Activated CD8-positive, alpha-beta memory T cell treated with anti-CD3 and anti-CD28 coated beads for 1 hour (primary cell): ENCODE measurements at regions not wholly inside any gene's neighbourhood (a gene's known extent, or its start where the extent isn't known, plus 50 kb on each side); places are given as distances from the start of the nearest gene placed in this dataset.
A peak's percentile ranks its signal among the peaks of the same experiment; 100 is the strongest.
"Not testable (repeated sequence)": the region's sequence is repeated elsewhere in the genome, so short reads cannot be mapped to it uniquely, and the experiment has no call there.

Experiments used
- DNase-seq, 2 donors: peaks; one replicate each; pipeline ENCODE4 v3.0.0-alpha.2; 2020; ENCODE audit warnings: low read depth in 1 of 2; ENCODE audit errors: extremely low read depth in 1 of 2

- DNase-seq = no peak
Measured at GRCh38 chr4:83213640-83214039, 71.0 kb downstream of the COQ2 start.

GRCh38 chr4:83212041-83212851, 72.4 kb downstream of the COQ2 start:
- peak in 1 of 2 donors; percentile 11 for DNase-seq

DNA sequence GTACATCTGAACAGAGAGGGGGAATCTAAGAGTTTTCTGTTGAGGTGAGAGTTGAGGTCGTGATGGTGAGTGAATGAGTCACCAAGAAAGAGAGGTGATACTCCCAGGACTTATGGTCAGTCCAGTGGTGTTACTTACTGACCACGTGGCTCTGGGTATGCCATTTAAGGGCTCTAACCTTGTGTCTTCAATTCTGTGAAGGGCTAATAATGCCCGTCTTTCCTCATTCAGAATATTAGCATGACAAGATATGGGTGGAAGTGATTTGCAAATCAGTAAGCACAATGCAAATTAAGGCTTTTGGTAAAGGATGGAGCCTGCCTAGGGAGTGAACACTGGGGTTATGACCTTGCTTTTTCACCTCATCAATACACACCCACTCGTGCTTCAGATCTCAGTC, 75.2 kb downstream of the COQ2 start:
- no peak for DNase-seq

DNA sequence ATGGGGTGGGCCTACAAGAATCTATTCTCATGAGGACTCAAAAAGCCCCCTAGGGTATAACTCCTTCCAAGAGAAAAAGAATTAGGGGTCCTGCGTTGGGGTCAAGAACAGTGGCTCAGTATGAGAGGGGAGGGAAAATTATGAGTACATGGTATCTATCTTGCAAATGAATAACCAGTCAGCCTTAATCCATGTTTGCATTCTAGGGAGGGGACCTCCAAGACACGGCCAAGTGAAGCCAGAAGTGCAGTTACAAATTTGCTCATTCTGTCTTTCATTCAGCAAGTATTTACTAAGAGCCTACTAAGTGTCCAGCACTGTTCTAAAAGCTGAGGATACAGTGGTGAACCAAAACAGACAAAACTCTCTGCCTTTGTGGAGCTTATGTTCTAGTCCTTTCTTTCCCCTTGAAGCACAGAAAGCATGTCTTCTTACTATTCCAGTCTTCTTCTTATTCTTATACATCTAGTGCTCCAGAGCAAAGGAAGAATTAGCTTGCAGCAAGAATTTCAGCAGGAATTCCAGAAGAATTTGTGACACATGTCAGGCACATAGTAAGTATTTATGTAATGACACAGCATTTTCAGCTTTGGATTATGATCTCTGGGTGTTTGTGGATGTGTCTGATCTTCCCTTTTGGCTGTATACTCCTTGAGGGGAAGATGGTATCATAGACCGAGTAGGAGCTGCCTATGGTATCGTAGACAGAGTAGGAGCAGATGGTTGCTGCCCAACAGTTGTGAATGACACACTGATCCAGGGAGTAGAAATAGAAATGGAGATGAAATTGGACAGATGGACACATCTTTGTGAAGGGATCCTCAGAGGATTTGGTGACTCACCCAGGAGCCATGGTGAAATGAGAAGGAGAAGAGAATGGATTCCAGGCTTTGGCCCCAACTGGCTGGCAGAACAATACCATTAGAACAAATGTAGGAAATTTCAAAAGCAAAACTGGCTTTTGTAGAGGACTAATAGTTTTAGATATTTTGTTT, 75.9 kb downstream of the COQ2 start:
- DNase-seq = no peak

DNA sequence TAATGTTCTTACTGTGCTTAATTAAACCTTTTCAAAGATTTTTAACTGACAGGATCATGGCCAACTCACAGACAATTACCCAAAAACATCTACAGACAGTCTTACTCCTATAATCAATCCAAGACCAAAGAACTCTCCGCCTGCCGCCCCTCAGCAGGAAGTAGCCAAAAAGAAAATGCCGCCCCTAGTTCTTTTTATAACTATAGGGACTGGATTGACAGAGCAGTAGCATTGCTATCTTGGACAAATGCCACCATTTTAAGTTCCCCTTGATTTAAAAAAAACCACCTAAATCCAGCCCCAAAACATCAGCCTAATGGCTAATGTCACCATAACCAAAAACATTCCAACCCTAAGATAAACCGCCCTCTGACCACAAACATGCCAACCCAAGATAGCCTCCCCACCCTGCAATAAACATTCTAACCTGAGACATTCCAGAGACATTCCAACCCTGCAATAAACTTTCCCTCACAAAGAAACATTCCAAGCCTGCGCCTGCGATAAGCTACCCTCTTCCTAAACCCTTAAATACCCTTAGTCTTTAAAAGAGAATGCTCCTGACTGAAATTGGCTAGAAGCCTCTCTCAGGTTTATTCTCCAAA, 77.0 kb downstream of the COQ2 start:
- no peak for DNase-seq

- DNase-seq = no peak
Measured at GRCh38 chr4:83205760-83206159, 78.8 kb downstream of the COQ2 start.

DNA sequence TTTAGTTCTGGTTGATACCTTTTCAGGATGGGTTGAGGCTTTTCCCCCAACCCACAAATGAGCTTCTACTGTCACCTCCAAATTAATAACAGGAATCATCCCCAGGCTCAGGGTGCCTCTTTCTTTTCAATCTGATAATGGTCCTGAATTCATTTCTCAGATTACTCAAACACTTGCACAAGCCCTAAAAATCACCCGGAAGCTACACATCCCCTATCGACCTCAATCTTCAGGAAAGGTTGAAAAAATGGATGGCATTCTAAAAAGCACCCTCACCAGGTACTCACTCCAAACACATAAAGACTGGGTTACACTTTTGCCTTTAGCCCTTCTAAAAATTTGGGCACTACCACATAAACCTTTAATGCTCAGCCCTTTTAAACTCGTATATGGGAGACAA, 79.9 kb downstream of the COQ2 start:
- DNase-seq = no peak

DNA sequence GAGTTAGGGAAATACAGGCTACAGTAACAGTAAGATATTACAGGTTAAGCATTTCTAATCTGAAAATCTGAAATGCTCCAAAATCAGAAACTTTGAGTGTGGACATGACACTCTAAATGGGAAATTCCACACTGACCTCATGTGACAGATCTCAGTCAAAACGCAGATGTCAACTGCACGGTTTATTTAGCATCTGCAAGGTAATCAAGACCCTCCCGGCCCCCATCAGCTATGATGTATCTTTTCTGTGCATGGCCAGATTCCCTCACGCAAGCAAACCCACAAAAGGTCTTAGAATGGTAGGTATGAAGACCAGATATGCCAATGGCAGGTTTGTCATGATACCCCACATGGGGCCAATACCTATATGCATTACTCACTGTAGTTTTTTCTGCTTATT, 82.8 kb downstream of the COQ2 start:
- DNase-seq = no peak

- no peak for DNase-seq
Measured at GRCh38 chr4:83197555-83198235, 83.2 kb upstream of the PLAC8 start.

DNA sequence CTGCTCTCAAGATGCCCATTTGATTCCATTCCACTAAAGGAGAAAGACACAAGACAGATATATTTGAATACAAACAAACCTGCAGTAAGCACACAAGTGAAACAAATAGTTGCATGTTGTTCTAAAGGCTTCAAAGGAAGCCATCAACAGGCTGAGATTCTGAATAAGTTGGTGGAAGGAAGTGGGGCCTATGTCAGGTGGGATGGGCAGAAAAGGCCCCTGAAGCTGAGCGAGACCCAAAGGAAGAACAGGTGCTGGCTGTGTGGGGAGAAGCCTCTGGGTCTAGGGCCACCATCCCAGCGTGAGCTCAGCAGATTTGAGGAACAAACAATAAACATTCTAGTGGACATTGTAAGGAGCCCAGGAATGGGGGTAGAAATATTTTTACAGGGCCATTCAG, 82.4 kb upstream of the PLAC8 start:
- DNase-seq = no peak

DNA sequence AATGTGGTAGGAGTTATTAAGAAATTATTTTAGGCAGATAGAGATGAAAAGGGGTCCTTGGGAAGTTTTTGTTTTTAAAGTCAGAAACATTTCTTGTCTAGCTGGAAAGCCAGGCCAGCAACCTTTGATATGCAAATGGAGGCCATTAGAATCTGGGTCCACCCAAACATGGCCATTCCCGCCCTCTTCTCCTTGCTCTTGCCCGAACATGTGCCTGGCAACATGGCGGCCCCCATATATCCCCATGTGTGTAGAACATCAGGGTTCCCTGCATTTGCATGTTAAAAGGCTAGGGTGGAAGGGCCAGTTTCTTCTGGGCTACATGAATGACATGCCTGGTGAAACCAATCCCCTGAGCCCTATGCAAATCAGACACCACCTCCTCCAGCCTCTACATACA, 80.7 kb upstream of the PLAC8 start:
- DNase-seq = no peak

GRCh38 chr4:83194588-83194987, 80.1 kb upstream of the PLAC8 start:
- not testable (repeated sequence) for DNase-seq

GRCh38 chr4:83192634-83193033, 78.1 kb upstream of the PLAC8 start:
- DNase-seq = no peak

DNA sequence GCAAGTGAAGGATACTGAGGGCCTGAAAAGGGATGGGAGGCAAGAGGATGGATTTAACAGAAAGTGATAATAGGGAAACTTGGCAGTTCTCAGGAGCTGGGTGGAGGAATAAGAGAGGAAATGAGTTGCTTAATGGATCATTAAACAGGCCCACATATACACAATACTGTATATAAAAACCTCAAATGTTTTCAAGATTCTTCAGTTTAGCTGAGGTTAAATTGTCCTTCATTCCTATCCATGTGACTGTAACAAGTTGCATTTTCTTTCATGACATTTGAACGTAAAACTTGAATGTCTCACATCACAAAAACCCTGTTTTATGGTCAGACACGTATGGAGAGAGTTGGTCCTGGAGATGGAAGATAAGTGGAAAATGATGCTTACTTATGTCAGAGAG, 76.5 kb upstream of the PLAC8 start:
- DNase-seq = no peak

DNA sequence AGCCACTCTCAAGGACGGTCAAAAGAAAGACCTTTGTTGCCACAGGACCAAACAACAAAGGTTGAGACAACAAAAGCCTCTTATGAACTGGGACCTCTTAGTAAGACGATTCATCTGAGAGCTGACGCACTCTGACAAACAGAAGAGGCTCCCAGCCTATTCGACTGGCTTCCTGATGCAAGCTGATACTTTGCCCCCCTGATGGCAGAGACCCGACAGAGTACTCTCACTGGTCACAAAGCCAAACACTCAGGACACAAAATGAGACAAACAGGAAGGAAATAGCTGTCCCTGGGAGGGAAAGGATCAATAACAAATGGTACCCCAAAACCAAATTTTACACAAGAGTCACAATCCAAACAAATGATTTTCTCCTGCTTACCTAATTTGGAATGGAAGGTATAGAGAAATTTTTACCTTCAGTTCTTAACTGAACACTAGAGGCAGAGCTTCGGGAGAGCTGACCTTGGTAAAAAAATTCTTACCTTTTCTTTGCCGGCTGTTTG, 75.2 kb upstream of the PLAC8 start:
- DNase-seq = no peak

GRCh38 chr4:83180431-83180968, 66.0 kb upstream of the PLAC8 start:
- no peak for DNase-seq

DNA sequence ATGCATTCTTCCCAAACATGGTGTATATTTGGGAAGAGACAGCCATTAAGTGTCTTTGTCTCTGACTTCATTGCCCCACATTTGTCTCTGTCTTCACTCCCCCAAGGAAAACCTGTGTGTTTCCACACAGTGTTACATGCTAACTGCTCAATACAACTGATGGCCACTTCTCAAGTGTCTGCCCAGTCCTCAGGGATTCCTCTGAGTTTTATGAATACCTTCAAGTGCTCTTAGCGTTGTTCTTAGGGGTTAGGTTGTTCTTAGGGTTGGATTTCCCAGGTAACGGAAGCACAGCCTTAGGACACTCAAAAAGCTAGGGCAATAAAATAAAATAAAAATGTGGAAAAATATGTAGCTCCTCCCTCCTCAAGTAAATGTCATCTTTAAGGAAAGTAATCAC, 64.7 kb upstream of the PLAC8 start:
- DNase-seq = no peak

DNA sequence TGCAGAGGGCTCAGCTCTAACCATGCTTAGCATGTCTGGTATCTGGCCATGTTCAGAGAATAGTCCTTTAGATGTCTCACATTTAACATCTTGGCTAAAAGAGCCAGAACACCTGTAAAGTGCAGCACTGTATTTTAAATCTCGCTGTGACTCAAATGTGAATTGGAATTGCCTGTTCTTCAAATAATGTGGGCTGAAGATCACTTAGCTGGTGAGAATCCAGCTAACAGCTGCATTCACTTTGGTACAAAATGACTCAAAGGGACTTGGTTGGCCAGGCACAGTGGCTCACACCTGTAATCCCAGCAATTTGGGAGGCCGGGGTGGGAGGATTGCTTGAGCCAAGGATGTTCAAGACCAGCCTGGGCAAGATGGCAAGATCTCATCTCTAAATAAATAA, 63.5 kb upstream of the PLAC8 start:
- DNase-seq = no peak

DNA sequence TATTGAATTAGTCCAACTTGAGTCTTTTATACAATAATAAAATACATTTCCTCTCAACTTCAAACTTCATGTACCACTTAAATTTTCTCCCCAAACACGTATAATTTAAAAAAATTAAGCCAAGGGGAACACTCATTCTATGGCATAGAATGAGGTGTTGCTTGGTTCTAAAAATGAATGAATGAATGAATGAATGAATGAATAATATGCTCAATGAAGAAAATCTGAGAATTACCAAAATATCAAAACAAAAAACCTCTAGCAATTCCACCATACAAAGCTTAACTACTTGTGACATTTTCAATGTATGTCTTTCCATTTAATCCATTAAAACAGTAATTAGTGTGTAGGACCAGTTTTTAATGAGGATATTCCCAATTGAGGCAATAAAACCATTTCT, 62.7 kb upstream of the PLAC8 start:
- DNase-seq = no peak

DNA sequence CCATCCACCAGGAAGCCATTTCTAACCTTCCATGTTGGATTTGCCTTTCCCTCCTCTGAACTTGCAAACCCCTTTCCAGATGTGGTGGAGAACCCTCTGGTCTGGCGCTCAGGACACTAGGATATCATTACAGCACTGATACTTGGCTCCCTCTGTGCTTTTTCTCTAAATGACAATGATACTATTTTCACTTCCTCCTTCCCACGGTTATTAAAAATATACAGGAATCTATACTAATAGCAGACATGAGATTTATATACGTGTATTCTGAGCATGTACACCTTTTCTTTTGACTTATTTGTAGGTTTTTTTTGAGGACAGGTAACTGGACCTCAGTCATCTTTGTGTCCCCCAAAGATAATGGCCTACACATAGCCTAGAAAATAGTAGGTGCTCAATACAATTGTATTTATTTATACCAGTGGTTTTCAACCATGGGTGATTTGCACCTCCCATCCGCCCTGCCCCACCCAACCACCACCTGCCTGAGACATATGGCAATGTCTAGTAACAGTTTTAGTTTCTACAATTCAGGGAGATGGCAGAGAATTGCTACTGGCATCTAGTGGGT, 60.4 kb upstream of the PLAC8 start:
- DNase-seq = no peak
